H9 (cell line): ENCODE measurements at regions not wholly inside any gene's neighbourhood (a gene's known extent, or its start where the extent isn't known, plus 50 kb on each side); places are given as distances from the start of the nearest gene placed in this dataset.

Source experiments
- DNase-seq: peaks from one replicate; pipeline ENCODE4 v3.0.0-alpha.2; 2017
- H2AFZ ChIP-seq: one replicate; pipeline ENCODE4 v1.6.1; 2013; ENCODE audit warnings: mild to moderate bottlenecking, low read length, control low read depth, moderate library complexity
- H2AK5ac ChIP-seq: 2 replicates; pipeline ENCODE4 v1.6.1; 2013; ENCODE audit warnings: low read length, control low read depth, mixed read lengths; ENCODE audit not compliant: insufficient read length
- H2BK120ac ChIP-seq: one replicate; pipeline ENCODE4 v1.6.1; 2013; ENCODE audit warnings: low read depth, mild to moderate bottlenecking, low read length, control low read depth, inconsistent platforms; ENCODE audit not compliant: poor library complexity, severe bottlenecking
- H2BK12ac ChIP-seq: 2 replicates; pipeline ENCODE4 v1.6.1; 2013; ENCODE audit warnings: low read length, control low read depth, mixed read lengths, low read depth; ENCODE audit not compliant: insufficient read length
- H2BK15ac ChIP-seq: 2 replicates; pipeline ENCODE4 v1.6.1; 2013; ENCODE audit warnings: low read depth, low read length, control low read depth
- H2BK20ac ChIP-seq: one replicate; pipeline ENCODE4 v1.6.1; 2013; ENCODE audit warnings: low read depth, mild to moderate bottlenecking, low read length, control low read depth, inconsistent platforms; ENCODE audit not compliant: poor library complexity, severe bottlenecking
- H2BK5ac ChIP-seq: 2 replicates; pipeline ENCODE4 v1.6.1; 2013; ENCODE audit warnings: low read length, control low read depth, mixed read lengths; ENCODE audit not compliant: insufficient read length
- H3K14ac ChIP-seq: 2 replicates; pipeline ENCODE4 v1.6.1; 2013; ENCODE audit warnings: low read length, control low read depth; ENCODE audit not compliant: insufficient read depth
- H3K18ac ChIP-seq: 2 replicates; pipeline ENCODE4 v1.6.1; 2013; ENCODE audit warnings: low read depth, mild to moderate bottlenecking, mixed read lengths, low read length, control low read depth; ENCODE audit not compliant: insufficient read length
- H3K23ac ChIP-seq: 2 replicates; pipeline ENCODE4 v1.6.1; 2013; ENCODE audit warnings: low read length, control low read depth, mixed read lengths, low read depth; ENCODE audit not compliant: insufficient read length
- H3K23me2 ChIP-seq: 2 replicates; pipeline ENCODE4 v1.6.1; 2013; ENCODE audit warnings: low read depth, mild to moderate bottlenecking, mixed read lengths, low read length, control low read depth; ENCODE audit not compliant: insufficient read length, poor library complexity, severe bottlenecking
- H3K27ac ChIP-seq: 2 replicates; pipeline ENCODE4 v1.5.1; 2013; ENCODE audit warnings: low read length, control low read depth, mixed read lengths, low read depth; ENCODE audit not compliant: insufficient read length
- H3K27me3 ChIP-seq: 2 replicates; pipeline ENCODE4 v1.6.1; 2013; ENCODE audit warnings: low read length, control low read depth, inconsistent platforms; ENCODE audit not compliant: insufficient read depth
- H3K4ac ChIP-seq: 2 replicates; pipeline ENCODE4 v1.6.1; 2013; ENCODE audit warnings: low read depth, mild to moderate bottlenecking, control low read depth, inconsistent platforms, low read length, moderate library complexity
- H3K4me1 ChIP-seq: 2 replicates; pipeline ENCODE4 v1.6.1; 2013; ENCODE audit warnings: low read length, control low read depth, inconsistent platforms; ENCODE audit not compliant: insufficient read depth
- H3K4me2 ChIP-seq: 2 replicates; pipeline ENCODE4 v1.6.1; 2013; ENCODE audit warnings: low read length, control low read depth, mixed read lengths; ENCODE audit not compliant: insufficient read length, insufficient read depth
- H3K56ac ChIP-seq: 2 replicates; pipeline ENCODE4 v1.6.1; 2013; ENCODE audit warnings: low read depth, mild to moderate bottlenecking, mixed read lengths, low read length, control low read depth; ENCODE audit not compliant: insufficient read length
- H3K79me1 ChIP-seq: 2 replicates; pipeline ENCODE4 v1.6.1; 2013; ENCODE audit warnings: low read depth, mild to moderate bottlenecking, moderate library complexity, low read length, control low read depth, inconsistent platforms; ENCODE audit not compliant: insufficient read depth, poor library complexity, severe bottlenecking
- H3K79me2 ChIP-seq: 2 replicates; pipeline ENCODE4 v1.6.1; 2013; ENCODE audit warnings: low read length, control low read depth, inconsistent platforms; ENCODE audit not compliant: insufficient read depth
- H3K9ac ChIP-seq: 2 replicates; pipeline ENCODE4 v1.6.1; 2013; ENCODE audit warnings: low read length, control low read depth, mixed read lengths; ENCODE audit not compliant: insufficient read length; ENCODE audit errors: extremely low read depth
- H3K9me3 ChIP-seq: one replicate; pipeline ENCODE4 v1.6.1; 2013; ENCODE audit warnings: low read depth, low read length, inconsistent platforms; ENCODE audit not compliant: control insufficient read depth
- H3T11ph ChIP-seq: one replicate; pipeline ENCODE4 v1.6.1; 2013; ENCODE audit warnings: mild to moderate bottlenecking, low read length, control low read depth, inconsistent platforms
- H4K20me1 ChIP-seq: one replicate; pipeline ENCODE4 v1.6.1; 2013; ENCODE audit not compliant: control insufficient read depth, insufficient read length, insufficient read depth
- H4K5ac ChIP-seq: 2 replicates; pipeline ENCODE4 v1.6.1; 2013; ENCODE audit warnings: low read depth, mild to moderate bottlenecking, mixed read lengths, low read length, control low read depth; ENCODE audit not compliant: insufficient read length
- H4K8ac ChIP-seq: replicated peaks from 2 replicates; pipeline ENCODE4 v1.6.1; 2013; ENCODE audit warnings: low read length, control low read depth, mixed read lengths, low read depth; ENCODE audit not compliant: insufficient read length
- H4K91ac ChIP-seq: 2 replicates; pipeline ENCODE4 v1.6.1; 2013; ENCODE audit warnings: low read depth, mild to moderate bottlenecking, moderate library complexity, mixed read lengths, low read length, control low read depth; ENCODE audit not compliant: insufficient read length
- H3K27ac Mint-ChIP-seq, 3 experiments: 2 replicates in 2 of 3; 3 replicates in 1 of 3; pipeline ENCODE4 v1.8.0; 2020 to 2021; ENCODE audit warnings: mixed read lengths in 3 of 3, mild to moderate bottlenecking in 1 of 3, moderate library complexity in 1 of 3
- H3K27me3 Mint-ChIP-seq: 2 replicates; pipeline ENCODE4 v1.8.0; 2021; ENCODE audit warnings: low read depth, mild to moderate bottlenecking, moderate library complexity, mixed read lengths
- H3K36me3 Mint-ChIP-seq, 3 experiments: 2 replicates in 2 of 3; 3 replicates in 1 of 3; pipeline ENCODE4 v1.8.0; 2020 to 2021; ENCODE audit warnings: low read depth in 3 of 3, mixed read lengths in 3 of 3; ENCODE audit not compliant: insufficient read depth in 1 of 3
- H3K4me1 Mint-ChIP-seq, 2 experiments: 2 replicates each; pipeline ENCODE4 v1.8.0; 2020; ENCODE audit warnings: mixed read lengths in 2 of 2
- H3K4me3 Mint-ChIP-seq, 2 experiments: 2 replicates in 1 of 2; 3 replicates in 1 of 2; pipeline ENCODE4 v1.8.0; 2020 to 2021; ENCODE audit warnings: mild to moderate bottlenecking in 2 of 2, mixed read lengths in 2 of 2, moderate library complexity in 1 of 2
- H3K9me3 Mint-ChIP-seq, 2 experiments: 2 replicates in 1 of 2; 3 replicates in 1 of 2; pipeline ENCODE4 v1.8.0; 2020; ENCODE audit warnings: mild to moderate bottlenecking in 2 of 2, mixed read lengths in 2 of 2, moderate library complexity in 1 of 2
- CTCF ChIP-seq: fragments of 200-600 bp; sonication (generic); conservative IDR thresholded peaks from 3 replicates; pipeline ENCODE4 v1.8.0; 2021; ENCODE audit warnings: antibody characterized with exemption, mild to moderate bottlenecking
- WGBS: extraction: QIAGEN DNeasy Blood & Tissue Kit; methylation state at CpG from one replicate; pipeline ENCODE4 v1.1.7; 2013; ENCODE audit warnings: missing lambda C conversion rate, low lambda C conversion rate, mixed read lengths; ENCODE audit not compliant: insufficient read length; ENCODE audit errors: extremely low coverage; 5-methylcytosine and 5-hydroxymethylcytosine counted together

- Histone ChIP-seq H3K56ac (no peak overlapping the region), H4K8ac (no peak overlapping the region), H2BK5ac (no peak overlapping the region), H4K91ac (no peak overlapping the region), H3K14ac (no peak overlapping the region), H2AFZ (no peak overlapping the region), H3K4me1 (no peaks in the 10 kb centered on the region; the same call in 1 of the 2 replicates), H3K4ac (no peak overlapping the region), H4K5ac (no peak overlapping the region), H2BK15ac (no peak overlapping the region), H2BK20ac (no peak overlapping the region), H2BK120ac (no peak overlapping the region), H2BK12ac (no peak overlapping the region), H3K4me2 (no peak overlapping the region), H3T11ph (no peak overlapping the region), H3K23ac (no peak overlapping the region), H3K9ac (no peak overlapping the region), H3K79me2 (no peaks in the 10 kb centered on the region), H4K20me1 (no peaks in the 10 kb centered on the region), H3K79me1 (no peaks in the 10 kb centered on the region), H3K23me2 (no peaks in the 10 kb centered on the region), H3K27ac (no peak overlapping the region), H3K27me3 (no peaks in the 10 kb centered on the region), H3K18ac (no peak overlapping the region), H3K9me3 (no peaks in the 10 kb centered on the region), H2AK5ac (no peak overlapping the region)
- TF ChIP-seq CTCF: no peak
- no CpG with 5 or more reads among the region's 6 CpGs for WGBS
- peaks cover 0 to 6% (median 3%) of the 10 kb centered on the region in 3 experiments; a peak in 4 of 7 replicates for H3K36me3 Mint-ChIP-seq
- H3K27me3 Mint-ChIP-seq: no peaks in the 10 kb centered on the region
- peaks cover 3 to 8% of the 10 kb centered on the region in 2 experiments for H3K9me3 Mint-ChIP-seq
- H3K27ac Mint-ChIP-seq: no peak overlapping the region
- no peak overlapping the region for H3K4me3 Mint-ChIP-seq
- H3K4me1 Mint-ChIP-seq: no peaks in the 10 kb centered on the region
- DNase-seq: no peak
These were observed 65.5 kb upstream of the AK4 start for GRCh38 chr1:65082346-65083040.
